IMR-90 (cell line): ENCODE measurements at regions not wholly inside any gene's neighbourhood (a gene's known extent, or its start where the extent isn't known, plus 50 kb on each side); places are given as distances from the start of the nearest gene placed in this dataset.

ENCODE experiments used
- ATAC-seq: fragments of 200-7000 bp; cut with Tn5 transposase; 2 replicates; pipeline ENCODE4 v1.9.1; 2020; ENCODE audit warnings: low read depth, mild to moderate bottlenecking, moderate library complexity
- BruUV-seq: library from RNA; stranded (reverse); fragments of 400-500 nt; replicated peaks from 2 replicates; lab custom pipeline; 2021; lab: Mats Ljungman, UMichigan
- CTCF ChIA-PET: fragments of 300-600 bp; formaldehyde crosslinking; extraction: SDS; loops from one replicate; lab custom pipeline; 2021; ENCODE audit warnings: antibody characterized with exemption; lab: Yijun Ruan, JAX
- POLR2A ChIA-PET: fragments of 300-600 bp; sonication (Branson Sonifier 250); formaldehyde crosslinking; loops from one replicate; lab custom pipeline; 2022; ENCODE audit warnings: antibody characterized with exemption; ENCODE audit not compliant: unreplicated experiment; lab: Charles Lee
- DNase-seq: peaks from one replicate; pipeline ENCODE4 v3.0.0; 2013
- H2AFZ ChIP-seq: replicated peaks from 2 replicates; pipeline ENCODE3; 2013; ENCODE audit warnings: low read length, mild to moderate bottlenecking; ENCODE audit not compliant: poor library complexity
- H2AK5ac ChIP-seq: 2 replicates; pipeline ENCODE4 v1.6.1; 2013; ENCODE audit warnings: low read depth, low read length, inconsistent platforms
- H2AK9ac ChIP-seq: replicated peaks from 2 replicates; pipeline ENCODE3; 2013; ENCODE audit warnings: mild to moderate bottlenecking, low read depth, low read length, moderate library complexity; ENCODE audit not compliant: poor library complexity
- H2BK120ac ChIP-seq: 2 replicates; pipeline ENCODE4 v1.6.1; 2013; ENCODE audit warnings: low read depth, low read length, inconsistent platforms
- H2BK15ac ChIP-seq: 3 replicates; pipeline ENCODE4 v1.6.1; 2013; ENCODE audit warnings: low read depth, low read length, inconsistent platforms
- H2BK20ac ChIP-seq: 2 replicates; pipeline ENCODE4 v1.6.1; 2013; ENCODE audit warnings: low read depth, mild to moderate bottlenecking, inconsistent platforms, low read length, moderate library complexity
- H2BK5ac ChIP-seq: 2 replicates; pipeline ENCODE4 v1.6.1; 2013; ENCODE audit warnings: mild to moderate bottlenecking, low read depth, low read length, inconsistent platforms; ENCODE audit not compliant: poor library complexity, severe bottlenecking
- H3K14ac ChIP-seq: replicated peaks from 2 replicates; pipeline ENCODE4 v1.6.1; 2013; ENCODE audit warnings: low read depth, low read length, inconsistent platforms
- H3K18ac ChIP-seq: 2 replicates; pipeline ENCODE4 v1.6.1; 2013; ENCODE audit warnings: low read depth, low read length, control low read depth
- H3K23ac ChIP-seq: 2 replicates; pipeline ENCODE4 v1.6.1; 2013; ENCODE audit warnings: low read depth, low read length, inconsistent platforms
- H3K27ac ChIP-seq: 2 replicates; pipeline ENCODE4 v1.5.1; 2013; ENCODE audit warnings: mild to moderate bottlenecking, control low read depth, low read length; ENCODE audit not compliant: insufficient read depth
- H3K27me3 ChIP-seq: 2 replicates; pipeline ENCODE4 v1.6.1; 2013; ENCODE audit warnings: low read length; ENCODE audit not compliant: control insufficient read depth, insufficient read depth
- H3K36me3 ChIP-seq: 2 replicates; pipeline ENCODE4 v1.6.1; 2013; ENCODE audit warnings: low read length, mixed read lengths; ENCODE audit not compliant: control insufficient read depth, insufficient read depth
- H3K4ac ChIP-seq: 2 replicates; pipeline ENCODE4 v1.6.1; 2013; ENCODE audit warnings: low read depth, low read length, inconsistent platforms
- H3K4me1 ChIP-seq: 2 replicates; pipeline ENCODE4 v1.6.1; 2013; ENCODE audit warnings: low read length, mixed read lengths; ENCODE audit not compliant: control insufficient read depth, insufficient read depth
- H3K4me2 ChIP-seq: 2 replicates; pipeline ENCODE4 v1.6.1; 2013; ENCODE audit warnings: low read depth, mild to moderate bottlenecking, control low read depth, low read length, moderate library complexity
- H3K4me3 ChIP-seq: 2 replicates; pipeline ENCODE4 v1.5.1; 2013; ENCODE audit warnings: low read depth, mild to moderate bottlenecking, control low read depth, low read length, moderate library complexity; ENCODE audit not compliant: insufficient read depth
- H3K56ac ChIP-seq: 2 replicates; pipeline ENCODE4 v1.6.1; 2013; ENCODE audit warnings: low read length, inconsistent platforms; ENCODE audit not compliant: insufficient read depth; ENCODE audit errors: extremely low read depth
- H3K79me1 ChIP-seq, 2 experiments: 2 replicates each; pipeline ENCODE4 v1.6.1; 2013; ENCODE audit warnings: low read length in 2 of 2, inconsistent platforms in 1 of 2, low read depth in 1 of 2
- H3K9ac ChIP-seq: 2 replicates; pipeline ENCODE4 v1.6.1; 2013; ENCODE audit warnings: low read depth, low read length, control low read depth
- H3K9me1 ChIP-seq: 2 replicates; pipeline ENCODE4 v1.6.1; 2013; ENCODE audit warnings: low read length, inconsistent platforms; ENCODE audit not compliant: insufficient read depth
- H3K9me3 ChIP-seq: 2 replicates; pipeline ENCODE4 v1.6.1; 2013; ENCODE audit warnings: low read length; ENCODE audit not compliant: control insufficient read depth, insufficient read depth
- H4K20me1 ChIP-seq: 2 replicates; pipeline ENCODE4 v1.6.1; 2013; ENCODE audit warnings: low read length, inconsistent platforms; ENCODE audit not compliant: insufficient read depth
- H4K5ac ChIP-seq: 2 replicates; pipeline ENCODE4 v1.6.1; 2013; ENCODE audit warnings: mild to moderate bottlenecking, low read depth, low read length, control low read depth
- H4K8ac ChIP-seq, 2 experiments: 2 replicates each; pipeline ENCODE4 v1.6.1; 2013; ENCODE audit warnings: low read depth in 2 of 2, low read length in 2 of 2, control low read depth in 1 of 2, inconsistent platforms in 1 of 2
- H4K91ac ChIP-seq: 2 replicates; pipeline ENCODE4 v1.6.1; 2013; ENCODE audit warnings: low read depth, low read length, inconsistent platforms; ENCODE audit not compliant: insufficient read depth
- MAFK ChIP-seq: IDR thresholded peaks from 2 replicates; pipeline ENCODE4 v1.6.1; 2012; ENCODE audit warnings: low read depth, low read length, improper control_type of control experiment
- MAZ ChIP-seq: IDR thresholded peaks from 2 replicates; pipeline ENCODE4 v1.6.1; 2012; ENCODE audit warnings: low read depth, mild to moderate bottlenecking, low read length, improper control_type of control experiment, moderate library complexity, borderline replicate concordance
- RAD21 ChIP-seq: IDR thresholded peaks from 2 replicates; pipeline ENCODE4 v1.6.1; 2012; ENCODE audit warnings: low read length, improper control_type of control experiment
- RFX5 ChIP-seq: IDR thresholded peaks from 2 replicates; pipeline ENCODE4 v1.8.0; 2012; ENCODE audit warnings: low read depth, mild to moderate bottlenecking, low read length, moderate library complexity
- WGBS, 2 experiments: methylation state at CpG; one replicate each; pipeline versions ENCODE4 v1.1.5 to v1.1.7; 2013; ENCODE audit warnings: missing lambda C conversion rate in 2 of 2; ENCODE audit not compliant: insufficient read length in 1 of 2; ENCODE audit errors: extremely low coverage in 2 of 2; 5-methylcytosine and 5-hydroxymethylcytosine counted together
- dilution Hi-C: fragments of 300-500 bp; cut with HindIII; formaldehyde crosslinking; loops from one replicate; pipeline ENCODE4 v1.14.3; 2018; ENCODE audit warnings: low sequenced_read_pairs; ENCODE audit not compliant: unreplicated experiment
- in situ Hi-C: fragments of 300-500 bp; cut with MboI; formaldehyde crosslinking; loops from 3 replicates; pipeline ENCODE4 v1.14.3; 2019; ENCODE audit warnings: low sequenced_read_pairs, inconsistent platforms, mixed read lengths
- intact Hi-C: fragments of 100-400 bp; cut with micrococcal nuclease; formaldehyde crosslinking; loops from 2 replicates; pipeline ENCODE4 v1.10.0; 2022
- TF ChIP-seq, protein P1 (sequence below): fragments of 150-350 bp; IDR thresholded peaks from 2 replicates; pipeline ENCODE4 v1.6.1; 2016; ENCODE audit warnings: low read depth, mild to moderate bottlenecking, low read length, moderate library complexity, borderline replicate concordance

DNA sequence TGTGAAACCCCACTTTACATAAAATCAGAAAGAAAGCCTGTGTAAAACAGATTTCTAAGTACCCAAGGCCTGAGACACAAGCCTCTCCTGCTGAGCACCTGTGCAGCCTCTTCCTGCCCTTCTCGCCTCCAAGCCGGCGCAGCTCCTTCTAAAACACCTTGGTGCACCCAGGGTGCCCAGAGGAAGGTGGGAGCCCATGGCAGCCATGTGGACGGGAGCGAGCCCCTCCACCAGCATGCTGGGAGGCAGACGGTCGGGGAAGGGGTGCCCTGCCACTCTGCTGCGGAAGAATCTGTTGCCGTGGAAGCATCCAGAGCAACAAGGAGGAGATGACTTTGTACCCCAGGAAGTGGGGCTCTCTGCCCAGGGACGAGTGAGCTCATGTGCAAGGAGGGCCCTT lies 103.1 kb upstream of the C14orf180 start:
- dilution Hi-C loops = no loop called here
- no TSS peak for BruUV-seq
- POLR2A ChIA-PET = no interaction called here

More for the DNA sequence above, 103.1 kb upstream of the C14orf180 start:
- H2BK120ac ChIP-seq = no peak overlapping the region
- no peaks in the 10 kb centered on the region for H3K79me1 ChIP-seq
- H3K18ac ChIP-seq = no peak overlapping the region
- H4K91ac ChIP-seq = no peak overlapping the region
- H2BK15ac ChIP-seq = no peak overlapping the region
- H3K14ac ChIP-seq = no peak overlapping the region
- no peaks in the 10 kb centered on the region for H3K36me3 ChIP-seq
- DNase-seq (no peak), ATAC-seq (no peak)
- TF ChIP-seq RFX5 (no peak), MAFK (no peak), MAZ (no peak), RAD21 (no peak)
- TF ChIP-seq, protein P1, sequence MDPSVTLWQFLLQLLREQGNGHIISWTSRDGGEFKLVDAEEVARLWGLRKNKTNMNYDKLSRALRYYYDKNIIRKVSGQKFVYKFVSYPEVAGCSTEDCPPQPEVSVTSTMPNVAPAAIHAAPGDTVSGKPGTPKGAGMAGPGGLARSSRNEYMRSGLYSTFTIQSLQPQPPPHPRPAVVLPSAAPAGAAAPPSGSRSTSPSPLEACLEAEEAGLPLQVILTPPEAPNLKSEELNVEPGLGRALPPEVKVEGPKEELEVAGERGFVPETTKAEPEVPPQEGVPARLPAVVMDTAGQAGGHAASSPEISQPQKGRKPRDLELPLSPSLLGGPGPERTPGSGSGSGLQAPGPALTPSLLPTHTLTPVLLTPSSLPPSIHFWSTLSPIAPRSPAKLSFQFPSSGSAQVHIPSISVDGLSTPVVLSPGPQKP = no peak
- no peak overlapping the region for H2BK5ac ChIP-seq
- H3K9ac ChIP-seq = no peak overlapping the region
- H3K56ac ChIP-seq = no peak overlapping the region
- H3K23ac ChIP-seq = no peak overlapping the region
- H3K9me3 ChIP-seq = peaks cover 32% of the 10 kb centered on the region
- H2AK9ac ChIP-seq = no peak overlapping the region
- no peak overlapping the region for H2AFZ ChIP-seq
- CTCF ChIA-PET = no interaction called here
- H3K4ac ChIP-seq = no peak overlapping the region
- no peak overlapping the region for H3K27ac ChIP-seq
- H4K5ac ChIP-seq = no peak overlapping the region
- H3K4me3 ChIP-seq = no peak overlapping the region
- in situ Hi-C loops (no loop called here), intact Hi-C loops (no loop called here)
- H4K20me1 ChIP-seq = no peaks in the 10 kb centered on the region
- no peak overlapping the region for H2AK5ac ChIP-seq
- no peak overlapping the region for H4K8ac ChIP-seq
- WGBS, 2 experiments = 88% methylated on average over 4 of the region's 10 CpGs; no CpG with 5 or more reads in 1 of the 2 experiments
- H2BK20ac ChIP-seq = no peak overlapping the region
- H3K4me2 ChIP-seq = no peak overlapping the region
- H3K4me1 ChIP-seq = no peaks in the 10 kb centered on the region
- H3K9me1 ChIP-seq = no peaks in the 10 kb centered on the region
- no peaks in the 10 kb centered on the region for H3K27me3 ChIP-seq
